ENCODE measurements at regions not wholly inside any gene's neighbourhood (a gene's known extent, or its start where the extent isn't known, plus 50 kb on each side); places are given as distances from the start of the nearest gene placed in this dataset.

- no peak for DNase-seq (ENCODE audit: low spot score)
- Histone ChIP-seq H2BK15ac (ENCODE audit: low read length) (no peak overlapping the region), H3K27me3 (ENCODE audit: control insufficient read depth in 3 of 3, insufficient read depth in 3 of 3, low read depth in 1 of 3, low read length in 3 of 3) (peaks cover 0 to 14% (median 0%) of the 10 kb centered on the region in 3 experiments), H3K9me3 (replicated peaks in 1 of 2; ENCODE audit: control insufficient read depth in 2 of 2, insufficient read depth in 1 of 2, low read depth in 1 of 2, low read length in 2 of 2) (peaks cover 0 to 17% of the 10 kb centered on the region in 2 donors), H2AK5ac (ENCODE audit: low read depth, low read length) (no peak overlapping the region), H3K18ac (ENCODE audit: low read length) (no peak overlapping the region), H3K79me1 (ENCODE audit: low read depth, low read length) (no peaks in the 10 kb centered on the region), H2AFZ (ENCODE audit: low read length) (no peak overlapping the region), H3K27ac (replicated peaks; ENCODE audit: low read length) (no peak overlapping the region), H3K4ac (ENCODE audit: low read length) (no peak overlapping the region), H2BK120ac (ENCODE audit: low read depth, low read length) (no peak overlapping the region), H3K14ac (ENCODE audit: low read length) (no peak overlapping the region), H3K4me2 (ENCODE audit: insufficient read depth, low read length, poor library complexity, severe bottlenecking) (no peak overlapping the region), H3K36me3 (replicated peaks in 1 of 2; ENCODE audit: control insufficient read depth in 2 of 2, insufficient read depth in 2 of 2, low read length in 2 of 2) (peaks cover 0 to 7% of the 10 kb centered on the region in 2 donors), H3K23ac (ENCODE audit: low read depth, low read length, poor library complexity) (no peak overlapping the region), H3K4me1 (ENCODE audit: control insufficient read depth in 2 of 2, insufficient read depth in 1 of 2, low read depth in 1 of 2, low read length in 2 of 2) (peaks cover 0 to 6% of the 10 kb centered on the region in 2 donors), H4K91ac (ENCODE audit: low read depth, low read length, poor library complexity) (no peak overlapping the region), H2BK5ac (ENCODE audit: low read length) (no peak overlapping the region), H3K4me3 (ENCODE audit: low read length in 2 of 2) (no peak overlapping the region), H2BK12ac (ENCODE audit: low read length) (no peak overlapping the region), H3K9ac (ENCODE audit: low read depth, low read length, poor library complexity) (no peak overlapping the region), H4K8ac (ENCODE audit: low read depth, low read length) (no peak overlapping the region)
- WGBS, 2 donors (ENCODE audit: extremely low coverage in 2 of 2, insufficient read length in 2 of 2, insufficient replicate concordance in 1 of 2): no CpG with 5 or more reads among the region's 2 CpGs
These were observed 511.2 kb downstream of the USP25 start for GRCh38 chr21:16241016-16241415.

GRCh38 chr21:16241479-16241963 is 511.7 kb downstream of the USP25 start:
- no peak overlapping the region for H3K18ac ChIP-seq (ENCODE audit: low read length)
- H2BK5ac ChIP-seq (ENCODE audit: low read length): no peak overlapping the region
- DNase-seq (ENCODE audit: low spot score): peak; percentile 27
- H3K36me3 ChIP-seq (replicated peaks in 1 of 2; ENCODE audit: control insufficient read depth in 2 of 2, insufficient read depth in 2 of 2, low read length in 2 of 2): peaks cover 0 to 10% of the 10 kb centered on the region in 2 donors
- H3K23ac ChIP-seq (ENCODE audit: low read depth, low read length, poor library complexity): no peak overlapping the region
- H2BK12ac ChIP-seq (ENCODE audit: low read length): no peak overlapping the region
- H4K91ac ChIP-seq (ENCODE audit: low read depth, low read length, poor library complexity): no peak overlapping the region
- no peak overlapping the region for H3K27ac ChIP-seq (replicated peaks; ENCODE audit: low read length)
- no CpG with 5 or more reads among the region's 6 CpGs for WGBS, 2 donors (ENCODE audit: extremely low coverage in 2 of 2, insufficient read length in 2 of 2, insufficient replicate concordance in 1 of 2)
- no peak overlapping the region for H2BK120ac ChIP-seq (ENCODE audit: low read depth, low read length)
- no peak overlapping the region for H3K9ac ChIP-seq (ENCODE audit: low read depth, low read length, poor library complexity)
- no peak overlapping the region for H3K14ac ChIP-seq (ENCODE audit: low read length)
- H3K4ac ChIP-seq (ENCODE audit: low read length): no peak overlapping the region
- peaks cover 0 to 21% of the 10 kb centered on the region in 2 donors for H3K9me3 ChIP-seq (replicated peaks in 1 of 2; ENCODE audit: control insufficient read depth in 2 of 2, insufficient read depth in 1 of 2, low read depth in 1 of 2, low read length in 2 of 2)
- peaks cover 0 to 6% of the 10 kb centered on the region in 2 donors for H3K4me1 ChIP-seq (ENCODE audit: control insufficient read depth in 2 of 2, insufficient read depth in 1 of 2, low read depth in 1 of 2, low read length in 2 of 2)
- H3K79me1 ChIP-seq (ENCODE audit: low read depth, low read length): no peaks in the 10 kb centered on the region
- H3K4me3 ChIP-seq (ENCODE audit: low read length in 2 of 2): no peak overlapping the region
- no peak overlapping the region for H2AFZ ChIP-seq (ENCODE audit: low read length)
- H2AK5ac ChIP-seq (ENCODE audit: low read depth, low read length): no peak overlapping the region
- no peak overlapping the region for H3K4me2 ChIP-seq (ENCODE audit: insufficient read depth, low read length, poor library complexity, severe bottlenecking)
- H4K8ac ChIP-seq (ENCODE audit: low read depth, low read length): no peak overlapping the region
- H2BK15ac ChIP-seq (ENCODE audit: low read length): no peak overlapping the region
- peaks cover 0 to 14% (median 0%) of the 10 kb centered on the region in 3 experiments for H3K27me3 ChIP-seq (ENCODE audit: control insufficient read depth in 3 of 3, insufficient read depth in 3 of 3, low read depth in 1 of 3, low read length in 3 of 3)

- H3K4me2 ChIP-seq (ENCODE audit: insufficient read depth, low read length, poor library complexity, severe bottlenecking): no peak overlapping the region
- no peak overlapping the region for H2AFZ ChIP-seq (ENCODE audit: low read length)
- H3K9me3 ChIP-seq (replicated peaks in 1 of 2; ENCODE audit: control insufficient read depth in 2 of 2, insufficient read depth in 1 of 2, low read depth in 1 of 2, low read length in 2 of 2): peaks cover 0 to 39% of the 10 kb centered on the region in 2 donors
- H3K4me1 ChIP-seq (ENCODE audit: control insufficient read depth in 2 of 2, insufficient read depth in 1 of 2, low read depth in 1 of 2, low read length in 2 of 2): peaks cover 0 to 6% of the 10 kb centered on the region in 2 donors
- WGBS, 2 donors (ENCODE audit: extremely low coverage in 2 of 2, insufficient read length in 2 of 2, insufficient replicate concordance in 1 of 2): no CpG with 5 or more reads among the region's 2 CpGs
- H3K79me1 ChIP-seq (ENCODE audit: low read depth, low read length): no peaks in the 10 kb centered on the region
- no peak overlapping the region for H3K4ac ChIP-seq (ENCODE audit: low read length)
- H3K9ac ChIP-seq (ENCODE audit: low read depth, low read length, poor library complexity): no peak overlapping the region
- no peak for DNase-seq (ENCODE audit: low spot score)
- H3K4me3 ChIP-seq (ENCODE audit: low read length in 2 of 2): no peak overlapping the region
- no peak overlapping the region for H3K14ac ChIP-seq (ENCODE audit: low read length)
- H3K18ac ChIP-seq (ENCODE audit: low read length): no peak overlapping the region
- H3K27ac ChIP-seq (replicated peaks; ENCODE audit: low read length): no peak overlapping the region
- H3K36me3 ChIP-seq (replicated peaks in 1 of 2; ENCODE audit: control insufficient read depth in 2 of 2, insufficient read depth in 2 of 2, low read length in 2 of 2): peaks cover 0 to 23% of the 10 kb centered on the region in 2 donors
- H3K23ac ChIP-seq (ENCODE audit: low read depth, low read length, poor library complexity): no peak overlapping the region
- peaks cover 0 to 14% (median 0%) of the 10 kb centered on the region in 3 experiments for H3K27me3 ChIP-seq (ENCODE audit: control insufficient read depth in 3 of 3, insufficient read depth in 3 of 3, low read depth in 1 of 3, low read length in 3 of 3)
- H2BK12ac ChIP-seq (ENCODE audit: low read length): no peak overlapping the region
- no peak overlapping the region for H2BK5ac ChIP-seq (ENCODE audit: low read length)
- H2AK5ac ChIP-seq (ENCODE audit: low read depth, low read length): no peak overlapping the region
- no peak overlapping the region for H2BK15ac ChIP-seq (ENCODE audit: low read length)
- H4K91ac ChIP-seq (ENCODE audit: low read depth, low read length, poor library complexity): no peak overlapping the region
- no peak overlapping the region for H2BK120ac ChIP-seq (ENCODE audit: low read depth, low read length)
- H4K8ac ChIP-seq (ENCODE audit: low read depth, low read length): no peak overlapping the region
These were observed 513.6 kb downstream of the USP25 start for GRCh38 chr21:16243396-16243795.

- Histone ChIP-seq H2BK15ac (ENCODE audit: low read length) (no peak overlapping the region), H3K18ac (ENCODE audit: low read length) (no peak overlapping the region), H3K14ac (ENCODE audit: low read length) (no peak overlapping the region), H3K23ac (ENCODE audit: low read depth, low read length, poor library complexity) (no peak overlapping the region), H2AK5ac (ENCODE audit: low read depth, low read length) (no peak overlapping the region), H3K4ac (ENCODE audit: low read length) (no peak overlapping the region), H4K8ac (ENCODE audit: low read depth, low read length) (no peak overlapping the region), H2AFZ (ENCODE audit: low read length) (no peak overlapping the region), H3K4me1 (ENCODE audit: control insufficient read depth in 2 of 2, insufficient read depth in 1 of 2, low read depth in 1 of 2, low read length in 2 of 2) (no peaks in the 10 kb centered on the region), H3K9me3 (replicated peaks in 1 of 2; ENCODE audit: control insufficient read depth in 2 of 2, insufficient read depth in 1 of 2, low read depth in 1 of 2, low read length in 2 of 2) (peaks cover 0 to 41% of the 10 kb centered on the region in 2 donors), H3K79me1 (ENCODE audit: low read depth, low read length) (no peaks in the 10 kb centered on the region), H3K27me3 (ENCODE audit: control insufficient read depth in 3 of 3, insufficient read depth in 3 of 3, low read depth in 1 of 3, low read length in 3 of 3) (no peaks in the 10 kb centered on the region), H3K4me2 (ENCODE audit: insufficient read depth, low read length, poor library complexity, severe bottlenecking) (no peak overlapping the region), H2BK12ac (ENCODE audit: low read length) (no peak overlapping the region), H3K4me3 (ENCODE audit: low read length in 2 of 2) (no peak overlapping the region), H3K36me3 (replicated peaks in 1 of 2; ENCODE audit: control insufficient read depth in 2 of 2, insufficient read depth in 2 of 2, low read length in 2 of 2) (peaks cover 0 to 26% of the 10 kb centered on the region in 2 donors), H2BK120ac (ENCODE audit: low read depth, low read length) (no peak overlapping the region), H2BK5ac (ENCODE audit: low read length) (no peak overlapping the region), H4K91ac (ENCODE audit: low read depth, low read length, poor library complexity) (no peak overlapping the region), H3K27ac (replicated peaks; ENCODE audit: low read length) (no peak overlapping the region), H3K9ac (ENCODE audit: low read depth, low read length, poor library complexity) (no peak overlapping the region)
- no CpG with 5 or more reads among the region's 3 CpGs for WGBS, 2 donors (ENCODE audit: extremely low coverage in 2 of 2, insufficient read length in 2 of 2, insufficient replicate concordance in 1 of 2)
- no peak for DNase-seq (ENCODE audit: low spot score)
These were observed 518.9 kb downstream of the USP25 start for GRCh38 chr21:16248705-16249104.

Measured in neuronal stem cell (in vitro differentiated cells).